WTC11 (cell line): ENCODE measurements at regions not wholly inside any gene's neighbourhood (a gene's known extent, or its start where the extent isn't known, plus 50 kb on each side); places are given as distances from the start of the nearest gene placed in this dataset.

ENCODE experiments used
- ATAC-seq: fragments of 200-7000 bp; cut with Tn5 transposase; 2 replicates; pipeline ENCODE4 v1.10.0; 2021; ENCODE audit warnings: mild to moderate bottlenecking, moderate library complexity
- CTCF ChIA-PET: fragments of 300-600 bp; sonication (Branson Sonifier 250); formaldehyde crosslinking; loops from one replicate; lab custom pipeline; 2021; ENCODE audit warnings: antibody characterized with exemption; lab: Charles Lee
- POLR2A ChIA-PET: fragments of 350-600 bp; sonication (Branson Sonifier 250); formaldehyde crosslinking; loops from one replicate; lab custom pipeline; 2021; ENCODE audit warnings: antibody characterized with exemption; lab: Charles Lee
- DNase-seq: peaks from one replicate; pipeline ENCODE4 v3.0.0; 2021; ENCODE audit warnings: low spot score
- H3K27ac Mint-ChIP-seq: 2 replicates; pipeline ENCODE4 v1.8.0; 2021; ENCODE audit warnings: mixed read lengths
- H3K27me3 Mint-ChIP-seq: 2 replicates; pipeline ENCODE4 v1.8.0; 2021; ENCODE audit warnings: low read depth, mild to moderate bottlenecking, moderate library complexity, mixed read lengths
- H3K36me3 Mint-ChIP-seq: 2 replicates; pipeline ENCODE4 v1.8.0; 2021; ENCODE audit warnings: mixed read lengths
- H3K4me1 Mint-ChIP-seq: 2 replicates; pipeline ENCODE4 v1.8.0; 2022; ENCODE audit warnings: mixed read lengths
- H3K4me3 Mint-ChIP-seq: 2 replicates; pipeline ENCODE4 v1.8.0; 2021; ENCODE audit warnings: mild to moderate bottlenecking, moderate library complexity, mixed read lengths
- H3K9me3 Mint-ChIP-seq: 2 replicates; pipeline ENCODE4 v1.8.0; 2021; ENCODE audit warnings: mixed read lengths
- CBFB ChIP-seq: sonication (generic); formaldehyde crosslinking; IDR thresholded peaks from 2 replicates; pipeline ENCODE4 v1.8.1; 2022; ENCODE audit warnings: mild to moderate bottlenecking, low read depth, missing genetic modification reagents
- ESRRA ChIP-seq: sonication (generic); formaldehyde crosslinking; IDR thresholded peaks from 2 replicates; pipeline ENCODE4 v1.8.1; 2022; ENCODE audit warnings: mild to moderate bottlenecking, missing genetic modification reagents, borderline replicate concordance
- FOXJ3 ChIP-seq: sonication (generic); formaldehyde crosslinking; IDR thresholded peaks from 2 replicates; pipeline ENCODE4 v1.9.0; 2021; ENCODE audit warnings: missing genetic modification reagents, mild to moderate bottlenecking, borderline replicate concordance
- GRHL2 ChIP-seq: fragments of 250-450 bp; sonication (Bioruptor Pico); IDR thresholded peaks from 2 replicates; pipeline ENCODE4 v1.8.0; 2022; ENCODE audit warnings: mild to moderate bottlenecking, moderate library complexity; ENCODE audit not compliant: insufficient replicate concordance, severe bottlenecking
- GTF2I ChIP-seq: fragments of 250-450 bp; sonication (Bioruptor Pico); conservative IDR thresholded peaks from 2 replicates; pipeline ENCODE4 v1.4.0; 2021; ENCODE audit warnings: mild to moderate bottlenecking
- JUN ChIP-seq: sonication (generic); formaldehyde crosslinking; IDR thresholded peaks from 2 replicates; pipeline ENCODE4 v1.8.0; 2023; ENCODE audit warnings: mild to moderate bottlenecking, missing genetic modification reagents
- KAT7 ChIP-seq: sonication (generic); formaldehyde crosslinking; IDR thresholded peaks from 2 replicates; pipeline ENCODE4 v1.8.1; 2023; ENCODE audit warnings: missing genetic modification reagents, mild to moderate bottlenecking, borderline replicate concordance
- NFYB ChIP-seq: sonication (generic); formaldehyde crosslinking; conservative IDR thresholded peaks from 2 replicates; pipeline ENCODE4 v1.8.0; 2022; ENCODE audit warnings: low read depth, missing genetic modification reagents
- SOX15 ChIP-seq: fragments of 250-450 bp; sonication (Bioruptor Pico); IDR thresholded peaks from 2 replicates; pipeline ENCODE4 v1.9.0; 2021; ENCODE audit warnings: mild to moderate bottlenecking
- TCF7 ChIP-seq: sonication (generic); formaldehyde crosslinking; IDR thresholded peaks from 2 replicates; pipeline ENCODE4 v1.8.0; 2022; ENCODE audit warnings: mild to moderate bottlenecking, low read depth, missing genetic modification reagents, moderate library complexity
- TEAD1 ChIP-seq: sonication (generic); formaldehyde crosslinking; IDR thresholded peaks from 2 replicates; pipeline ENCODE4 v1.8.0; 2022; ENCODE audit warnings: mild to moderate bottlenecking, missing genetic modification reagents
- ZNF219 ChIP-seq: sonication (generic); formaldehyde crosslinking; IDR thresholded peaks from 2 replicates; pipeline ENCODE4 v1.8.0; 2023; ENCODE audit warnings: missing genetic modification reagents, mild to moderate bottlenecking, borderline replicate concordance
- ZNF396 ChIP-seq: fragments of 250-450 bp; sonication (Bioruptor Pico); IDR thresholded peaks from 2 replicates; pipeline ENCODE4 v1.8.0; 2021; ENCODE audit warnings: mild to moderate bottlenecking, moderate library complexity, borderline replicate concordance
- TF ChIP-seq, protein P1 (sequence below): fragments of 250-450 bp; sonication (Bioruptor Pico); IDR thresholded peaks from 2 replicates; pipeline ENCODE4 v1.9.0; 2021; ENCODE audit warnings: mild to moderate bottlenecking
- TF ChIP-seq, protein P2 (sequence below): sonication (generic); formaldehyde crosslinking; IDR thresholded peaks from 2 replicates; pipeline ENCODE4 v1.8.1; 2023; ENCODE audit warnings: mild to moderate bottlenecking, missing genetic modification reagents
- TF ChIP-seq, protein P3 (sequence below): sonication (generic); formaldehyde crosslinking; IDR thresholded peaks from 2 replicates; pipeline ENCODE4 v1.8.1; 2022; ENCODE audit warnings: missing genetic modification reagents, borderline replicate concordance
- TF ChIP-seq, protein P4 (sequence below): sonication (generic); formaldehyde crosslinking; IDR thresholded peaks from 2 replicates; pipeline ENCODE4 v1.8.0; 2022; ENCODE audit warnings: mild to moderate bottlenecking, missing genetic modification reagents
- TF ChIP-seq, protein P5 (sequence below): sonication (generic); formaldehyde crosslinking; IDR thresholded peaks from 2 replicates; pipeline ENCODE4 v1.8.1; 2022; ENCODE audit warnings: low read depth, missing genetic modification reagents, borderline replicate concordance
- TF ChIP-seq, protein P6 (sequence below): sonication (generic); formaldehyde crosslinking; IDR thresholded peaks from 2 replicates; pipeline ENCODE4 v1.8.0; 2022; ENCODE audit warnings: mild to moderate bottlenecking, missing genetic modification reagents
- TF ChIP-seq, protein P7 (sequence below): sonication (generic); formaldehyde crosslinking; IDR thresholded peaks from 2 replicates; pipeline ENCODE4 v1.8.0; 2023; ENCODE audit warnings: mild to moderate bottlenecking, missing genetic modification reagents
- TF ChIP-seq, protein P8 (sequence below): sonication (generic); formaldehyde crosslinking; IDR thresholded peaks from 2 replicates; pipeline ENCODE4 v1.8.1; 2023; ENCODE audit warnings: mild to moderate bottlenecking, missing genetic modification reagents, moderate library complexity
- TF ChIP-seq, protein P9 (sequence below): fragments of 250-450 bp; sonication (Bioruptor Pico); conservative IDR thresholded peaks from 2 replicates; pipeline ENCODE4 v1.9.0; 2021; ENCODE audit warnings: mild to moderate bottlenecking

DNA sequence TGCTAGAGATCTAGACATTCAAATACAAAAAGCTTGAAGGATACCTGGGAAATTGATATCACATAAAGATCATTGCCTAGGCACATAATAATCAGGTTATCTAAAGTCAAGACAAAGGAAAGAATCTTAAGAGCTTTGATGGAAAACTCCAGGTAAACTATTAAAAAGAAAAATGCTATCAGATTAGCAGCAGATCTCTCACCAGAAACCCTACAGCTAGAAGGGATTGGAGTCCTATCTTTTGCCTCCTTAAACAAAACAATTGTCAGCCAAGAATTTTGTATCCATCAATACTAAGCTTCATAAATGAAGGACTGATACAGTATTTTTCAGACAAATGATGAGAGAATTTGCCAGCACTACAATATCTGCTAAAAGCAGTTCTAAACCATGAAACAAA lies 682.4 kb upstream of the ATXN8OS start:
- ChIA-PET CTCF (no interaction called here), POLR2A (no interaction called here)
- H3K4me1 Mint-ChIP-seq, result peaks cover 5% of the 10 kb centered on the region
- H3K27me3 Mint-ChIP-seq, result no peaks in the 10 kb centered on the region
- peaks cover 38% of the 10 kb centered on the region for H3K9me3 Mint-ChIP-seq
- H3K36me3 Mint-ChIP-seq, result peaks cover 23% of the 10 kb centered on the region
- no peak overlapping the region for H3K27ac Mint-ChIP-seq
- H3K4me3 Mint-ChIP-seq, result no peak overlapping the region
- DNase-seq (no peak), ATAC-seq (no peak)
- TF ChIP-seq CBFB (CRISPR knock-in tag) (no peak), GRHL2 (no peak), NFYB (no peak), ZNF396 (CRISPR knock-in tag) (no peak), ESRRA (CRISPR knock-in tag) (no peak), SOX15 (no peak), TCF7 (CRISPR knock-in tag) (no peak), TEAD1 (no peak)
- TF ChIP-seq, protein P1, sequence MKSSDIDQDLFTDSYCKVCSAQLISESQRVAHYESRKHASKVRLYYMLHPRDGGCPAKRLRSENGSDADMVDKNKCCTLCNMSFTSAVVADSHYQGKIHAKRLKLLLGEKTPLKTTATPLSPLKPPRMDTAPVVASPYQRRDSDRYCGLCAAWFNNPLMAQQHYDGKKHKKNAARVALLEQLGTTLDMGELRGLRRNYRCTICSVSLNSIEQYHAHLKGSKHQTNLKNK (CRISPR knock-in tag), result no peak
- TF ChIP-seq, protein P2, sequence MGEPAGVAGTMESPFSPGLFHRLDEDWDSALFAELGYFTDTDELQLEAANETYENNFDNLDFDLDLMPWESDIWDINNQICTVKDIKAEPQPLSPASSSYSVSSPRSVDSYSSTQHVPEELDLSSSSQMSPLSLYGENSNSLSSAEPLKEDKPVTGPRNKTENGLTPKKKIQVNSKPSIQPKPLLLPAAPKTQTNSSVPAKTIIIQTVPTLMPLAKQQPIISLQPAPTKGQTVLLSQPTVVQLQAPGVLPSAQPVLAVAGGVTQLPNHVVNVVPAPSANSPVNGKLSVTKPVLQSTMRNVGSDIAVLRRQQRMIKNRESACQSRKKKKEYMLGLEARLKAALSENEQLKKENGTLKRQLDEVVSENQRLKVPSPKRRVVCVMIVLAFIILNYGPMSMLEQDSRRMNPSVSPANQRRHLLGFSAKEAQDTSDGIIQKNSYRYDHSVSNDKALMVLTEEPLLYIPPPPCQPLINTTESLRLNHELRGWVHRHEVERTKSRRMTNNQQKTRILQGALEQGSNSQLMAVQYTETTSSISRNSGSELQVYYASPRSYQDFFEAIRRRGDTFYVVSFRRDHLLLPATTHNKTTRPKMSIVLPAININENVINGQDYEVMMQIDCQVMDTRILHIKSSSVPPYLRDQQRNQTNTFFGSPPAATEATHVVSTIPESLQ (CRISPR knock-in tag), result no peak
- TF ChIP-seq, protein P3, sequence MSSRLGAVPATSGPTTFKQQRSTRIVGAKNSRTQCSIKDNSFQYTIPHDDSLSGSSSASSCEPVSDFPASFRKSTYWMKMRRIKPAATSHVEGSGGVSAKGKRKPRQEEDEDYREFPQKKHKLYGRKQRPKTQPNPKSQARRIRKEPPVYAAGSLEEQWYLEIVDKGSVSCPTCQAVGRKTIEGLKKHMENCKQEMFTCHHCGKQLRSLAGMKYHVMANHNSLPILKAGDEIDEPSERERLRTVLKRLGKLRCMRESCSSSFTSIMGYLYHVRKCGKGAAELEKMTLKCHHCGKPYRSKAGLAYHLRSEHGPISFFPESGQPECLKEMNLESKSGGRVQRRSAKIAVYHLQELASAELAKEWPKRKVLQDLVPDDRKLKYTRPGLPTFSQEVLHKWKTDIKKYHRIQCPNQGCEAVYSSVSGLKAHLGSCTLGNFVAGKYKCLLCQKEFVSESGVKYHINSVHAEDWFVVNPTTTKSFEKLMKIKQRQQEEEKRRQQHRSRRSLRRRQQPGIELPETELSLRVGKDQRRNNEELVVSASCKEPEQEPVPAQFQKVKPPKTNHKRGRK (CRISPR knock-in tag), result no peak
- TF ChIP-seq, protein P4, sequence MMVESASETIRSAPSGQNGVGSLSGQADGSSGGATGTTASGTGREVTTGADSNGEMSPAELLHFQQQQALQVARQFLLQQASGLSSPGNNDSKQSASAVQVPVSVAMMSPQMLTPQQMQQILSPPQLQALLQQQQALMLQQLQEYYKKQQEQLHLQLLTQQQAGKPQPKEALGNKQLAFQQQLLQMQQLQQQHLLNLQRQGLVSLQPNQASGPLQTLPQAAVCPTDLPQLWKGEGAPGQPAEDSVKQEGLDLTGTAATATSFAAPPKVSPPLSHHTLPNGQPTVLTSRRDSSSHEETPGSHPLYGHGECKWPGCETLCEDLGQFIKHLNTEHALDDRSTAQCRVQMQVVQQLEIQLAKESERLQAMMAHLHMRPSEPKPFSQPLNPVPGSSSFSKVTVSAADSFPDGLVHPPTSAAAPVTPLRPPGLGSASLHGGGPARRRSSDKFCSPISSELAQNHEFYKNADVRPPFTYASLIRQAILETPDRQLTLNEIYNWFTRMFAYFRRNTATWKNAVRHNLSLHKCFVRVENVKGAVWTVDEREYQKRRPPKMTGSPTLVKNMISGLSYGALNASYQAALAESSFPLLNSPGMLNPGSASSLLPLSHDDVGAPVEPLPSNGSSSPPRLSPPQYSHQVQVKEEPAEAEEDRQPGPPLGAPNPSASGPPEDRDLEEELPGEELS (CRISPR knock-in tag), result no peak

DNA sequence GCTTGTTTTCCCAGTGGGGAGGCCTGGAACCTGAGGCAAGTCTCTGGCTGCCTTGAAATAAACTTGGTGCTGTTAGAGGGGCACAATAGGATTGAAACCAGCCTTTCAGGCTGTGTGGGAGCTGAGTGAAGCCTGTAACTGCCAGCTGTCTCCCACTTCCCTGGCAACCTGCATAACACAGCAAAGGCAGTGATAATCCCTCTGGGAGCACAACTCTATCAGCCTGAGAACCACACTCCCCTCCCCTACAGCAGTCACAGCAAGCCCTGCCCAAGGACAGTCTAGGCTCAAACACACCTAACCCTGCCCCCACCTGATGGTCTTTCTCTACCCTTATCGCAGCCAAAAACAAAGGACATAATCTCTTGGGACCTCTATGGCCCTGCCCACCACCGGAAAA lies 683.8 kb upstream of the ATXN8OS start:
- H3K36me3 Mint-ChIP-seq, result peaks cover 23% of the 10 kb centered on the region
- POLR2A ChIA-PET, result no interaction called here
- no peaks in the 10 kb centered on the region for H3K27me3 Mint-ChIP-seq
- peaks cover 8% of the 10 kb centered on the region for H3K4me1 Mint-ChIP-seq
- CTCF ChIA-PET, result no interaction called here
- ATAC-seq (peak; percentile 69), DNase-seq (no peak)
- H3K9me3 Mint-ChIP-seq, result peaks cover 33% of the 10 kb centered on the region
- no peak overlapping the region for H3K27ac Mint-ChIP-seq
- no peak overlapping the region for H3K4me3 Mint-ChIP-seq
- TF ChIP-seq, protein P5, sequence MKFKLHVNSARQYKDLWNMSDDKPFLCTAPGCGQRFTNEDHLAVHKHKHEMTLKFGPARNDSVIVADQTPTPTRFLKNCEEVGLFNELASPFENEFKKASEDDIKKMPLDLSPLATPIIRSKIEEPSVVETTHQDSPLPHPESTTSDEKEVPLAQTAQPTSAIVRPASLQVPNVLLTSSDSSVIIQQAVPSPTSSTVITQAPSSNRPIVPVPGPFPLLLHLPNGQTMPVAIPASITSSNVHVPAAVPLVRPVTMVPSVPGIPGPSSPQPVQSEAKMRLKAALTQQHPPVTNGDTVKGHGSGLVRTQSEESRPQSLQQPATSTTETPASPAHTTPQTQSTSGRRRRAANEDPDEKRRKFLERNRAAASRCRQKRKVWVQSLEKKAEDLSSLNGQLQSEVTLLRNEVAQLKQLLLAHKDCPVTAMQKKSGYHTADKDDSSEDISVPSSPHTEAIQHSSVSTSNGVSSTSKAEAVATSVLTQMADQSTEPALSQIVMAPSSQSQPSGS, result no peak
- TF ChIP-seq KAT7 (no peak), GRHL2 (no peak), GTF2I (CRISPR knock-in tag) (no peak), JUN (CRISPR knock-in tag) (no peak), FOXJ3 (no peak), ZNF219 (CRISPR knock-in tag) (no peak)
- TF ChIP-seq, protein P6, sequence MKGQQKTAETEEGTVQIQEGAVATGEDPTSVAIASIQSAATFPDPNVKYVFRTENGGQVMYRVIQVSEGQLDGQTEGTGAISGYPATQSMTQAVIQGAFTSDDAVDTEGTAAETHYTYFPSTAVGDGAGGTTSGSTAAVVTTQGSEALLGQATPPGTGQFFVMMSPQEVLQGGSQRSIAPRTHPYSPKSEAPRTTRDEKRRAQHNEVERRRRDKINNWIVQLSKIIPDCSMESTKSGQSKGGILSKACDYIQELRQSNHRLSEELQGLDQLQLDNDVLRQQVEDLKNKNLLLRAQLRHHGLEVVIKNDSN (CRISPR knock-in tag), result no peak
- TF ChIP-seq, protein P7, sequence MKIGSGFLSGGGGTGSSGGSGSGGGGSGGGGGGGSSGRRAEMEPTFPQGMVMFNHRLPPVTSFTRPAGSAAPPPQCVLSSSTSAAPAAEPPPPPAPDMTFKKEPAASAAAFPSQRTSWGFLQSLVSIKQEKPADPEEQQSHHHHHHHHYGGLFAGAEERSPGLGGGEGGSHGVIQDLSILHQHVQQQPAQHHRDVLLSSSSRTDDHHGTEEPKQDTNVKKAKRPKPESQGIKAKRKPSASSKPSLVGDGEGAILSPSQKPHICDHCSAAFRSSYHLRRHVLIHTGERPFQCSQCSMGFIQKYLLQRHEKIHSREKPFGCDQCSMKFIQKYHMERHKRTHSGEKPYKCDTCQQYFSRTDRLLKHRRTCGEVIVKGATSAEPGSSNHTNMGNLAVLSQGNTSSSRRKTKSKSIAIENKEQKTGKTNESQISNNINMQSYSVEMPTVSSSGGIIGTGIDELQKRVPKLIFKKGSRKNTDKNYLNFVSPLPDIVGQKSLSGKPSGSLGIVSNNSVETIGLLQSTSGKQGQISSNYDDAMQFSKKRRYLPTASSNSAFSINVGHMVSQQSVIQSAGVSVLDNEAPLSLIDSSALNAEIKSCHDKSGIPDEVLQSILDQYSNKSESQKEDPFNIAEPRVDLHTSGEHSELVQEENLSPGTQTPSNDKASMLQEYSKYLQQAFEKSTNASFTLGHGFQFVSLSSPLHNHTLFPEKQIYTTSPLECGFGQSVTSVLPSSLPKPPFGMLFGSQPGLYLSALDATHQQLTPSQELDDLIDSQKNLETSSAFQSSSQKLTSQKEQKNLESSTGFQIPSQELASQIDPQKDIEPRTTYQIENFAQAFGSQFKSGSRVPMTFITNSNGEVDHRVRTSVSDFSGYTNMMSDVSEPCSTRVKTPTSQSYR, result no peak
- TF ChIP-seq, protein P8, sequence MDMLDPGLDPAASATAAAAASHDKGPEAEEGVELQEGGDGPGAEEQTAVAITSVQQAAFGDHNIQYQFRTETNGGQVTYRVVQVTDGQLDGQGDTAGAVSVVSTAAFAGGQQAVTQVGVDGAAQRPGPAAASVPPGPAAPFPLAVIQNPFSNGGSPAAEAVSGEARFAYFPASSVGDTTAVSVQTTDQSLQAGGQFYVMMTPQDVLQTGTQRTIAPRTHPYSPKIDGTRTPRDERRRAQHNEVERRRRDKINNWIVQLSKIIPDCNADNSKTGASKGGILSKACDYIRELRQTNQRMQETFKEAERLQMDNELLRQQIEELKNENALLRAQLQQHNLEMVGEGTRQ (CRISPR knock-in tag), result no peak
- TF ChIP-seq, protein P9, sequence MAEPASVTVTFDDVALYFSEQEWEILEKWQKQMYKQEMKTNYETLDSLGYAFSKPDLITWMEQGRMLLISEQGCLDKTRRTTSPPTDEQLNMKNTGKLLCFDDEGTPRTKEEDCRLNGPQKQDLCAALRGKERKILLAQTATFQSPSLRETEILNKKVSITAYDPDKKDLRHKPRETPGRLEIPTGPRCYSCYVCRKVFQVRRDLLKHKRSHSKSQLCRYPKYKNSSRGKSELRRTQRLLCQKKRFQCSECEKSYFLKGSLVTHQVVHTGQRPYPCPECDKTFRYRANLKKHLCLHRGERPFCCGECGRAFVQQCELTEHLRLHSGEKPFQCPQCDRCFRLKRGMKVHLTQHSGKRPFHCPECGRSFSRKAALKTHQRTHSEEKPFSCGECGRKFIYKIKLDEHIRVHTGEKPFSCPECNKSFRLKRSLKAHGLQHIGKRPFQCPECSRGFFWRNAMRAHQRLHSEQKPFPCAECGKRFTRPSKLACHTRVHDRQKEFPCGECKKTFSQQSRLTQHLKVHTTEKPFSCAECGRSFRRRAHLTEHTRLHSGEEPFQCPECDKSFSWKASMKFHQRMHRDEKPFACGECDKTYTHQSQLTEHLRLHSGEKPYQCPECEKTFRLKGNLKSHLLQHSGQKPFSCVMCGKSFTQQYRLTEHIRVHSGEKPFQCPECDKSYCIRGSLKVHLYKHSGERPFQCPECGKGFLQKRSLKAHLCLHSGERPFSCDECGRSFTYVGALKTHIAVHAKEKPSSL (CRISPR knock-in tag), result no peak
